ENCODE measurements at regions not wholly inside any gene's neighbourhood (a gene's known extent, or its start where the extent isn't known, plus 50 kb on each side); places are given as distances from the start of the nearest gene placed in this dataset.

DNA sequence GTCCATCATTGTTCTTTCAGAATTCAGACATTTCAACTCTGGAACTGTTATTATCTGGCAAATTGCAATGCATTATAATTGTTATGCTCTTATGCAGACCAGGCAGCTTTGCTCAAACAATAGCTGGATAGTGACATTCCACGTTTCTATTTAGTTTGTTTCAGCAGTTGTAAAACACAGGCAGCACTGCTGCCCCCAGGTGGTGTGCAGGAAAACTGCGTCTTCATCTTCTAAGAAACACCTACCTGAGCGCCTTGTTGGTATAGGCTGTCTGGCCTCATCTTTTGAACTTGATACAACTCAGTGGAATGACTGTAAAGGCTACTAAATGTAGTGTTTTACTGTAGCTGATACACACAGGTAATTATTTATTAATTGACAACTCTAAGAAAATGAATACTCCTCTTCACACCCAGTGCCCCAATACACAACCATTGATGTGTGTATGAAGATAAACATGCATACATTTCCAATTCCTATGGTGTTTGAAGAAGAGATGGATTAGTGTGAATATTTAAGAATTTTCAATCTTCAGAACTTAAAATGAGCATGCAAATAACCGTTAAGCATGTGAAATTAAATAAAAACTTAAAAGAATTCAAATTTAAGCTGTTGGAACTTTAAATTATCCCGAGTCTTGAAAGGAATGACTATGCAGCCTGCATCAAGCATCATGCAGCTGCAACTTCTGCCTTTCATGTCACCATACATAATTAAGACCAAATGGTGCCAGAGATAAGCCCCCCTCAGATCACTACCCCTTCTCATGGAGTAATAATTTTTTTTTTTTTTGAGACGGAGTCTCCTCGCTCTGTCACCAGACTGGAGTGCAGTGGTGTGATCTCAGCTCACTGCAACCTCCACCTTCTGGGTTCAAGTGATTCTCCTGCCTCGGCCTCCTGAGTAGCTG lies 85.6 kb downstream of the CD8B2 start:
- ATAC-seq (ENCODE audit: low FRiP score): no peak
- DNase-seq (ENCODE audit: low spot score): no peak
- TF ChIP-seq, protein P1, sequence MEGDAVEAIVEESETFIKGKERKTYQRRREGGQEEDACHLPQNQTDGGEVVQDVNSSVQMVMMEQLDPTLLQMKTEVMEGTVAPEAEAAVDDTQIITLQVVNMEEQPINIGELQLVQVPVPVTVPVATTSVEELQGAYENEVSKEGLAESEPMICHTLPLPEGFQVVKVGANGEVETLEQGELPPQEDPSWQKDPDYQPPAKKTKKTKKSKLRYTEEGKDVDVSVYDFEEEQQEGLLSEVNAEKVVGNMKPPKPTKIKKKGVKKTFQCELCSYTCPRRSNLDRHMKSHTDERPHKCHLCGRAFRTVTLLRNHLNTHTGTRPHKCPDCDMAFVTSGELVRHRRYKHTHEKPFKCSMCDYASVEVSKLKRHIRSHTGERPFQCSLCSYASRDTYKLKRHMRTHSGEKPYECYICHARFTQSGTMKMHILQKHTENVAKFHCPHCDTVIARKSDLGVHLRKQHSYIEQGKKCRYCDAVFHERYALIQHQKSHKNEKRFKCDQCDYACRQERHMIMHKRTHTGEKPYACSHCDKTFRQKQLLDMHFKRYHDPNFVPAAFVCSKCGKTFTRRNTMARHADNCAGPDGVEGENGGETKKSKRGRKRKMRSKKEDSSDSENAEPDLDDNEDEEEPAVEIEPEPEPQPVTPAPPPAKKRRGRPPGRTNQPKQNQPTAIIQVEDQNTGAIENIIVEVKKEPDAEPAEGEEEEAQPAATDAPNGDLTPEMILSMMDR (IDR thresholded peaks at IDR 0.05): no peak

DNA sequence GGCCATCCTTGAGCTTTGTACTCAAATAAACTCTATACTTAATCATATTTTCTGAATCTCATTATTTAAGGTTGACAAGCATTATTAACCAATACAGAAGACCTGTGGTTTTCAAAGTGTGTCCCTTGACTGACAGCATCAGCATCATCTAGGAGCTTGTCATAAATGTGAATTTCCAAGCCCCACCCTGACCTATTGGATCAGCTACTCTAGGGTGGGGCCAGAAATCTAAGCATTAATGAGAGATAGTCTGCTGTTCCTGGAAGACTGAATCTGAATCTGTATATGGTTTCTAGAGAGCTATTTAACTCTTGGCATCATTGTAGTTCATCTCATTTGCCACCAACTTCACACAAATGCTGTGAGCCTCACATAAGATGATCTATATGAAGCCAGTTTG lies 86.6 kb downstream of the CD8B2 start:
- ATAC-seq (ENCODE audit: low FRiP score) (no peak), DNase-seq (ENCODE audit: low spot score) (no peak)
- TF ChIP-seq, protein P1 (IDR thresholded peaks at IDR 0.05): no peak

DNA sequence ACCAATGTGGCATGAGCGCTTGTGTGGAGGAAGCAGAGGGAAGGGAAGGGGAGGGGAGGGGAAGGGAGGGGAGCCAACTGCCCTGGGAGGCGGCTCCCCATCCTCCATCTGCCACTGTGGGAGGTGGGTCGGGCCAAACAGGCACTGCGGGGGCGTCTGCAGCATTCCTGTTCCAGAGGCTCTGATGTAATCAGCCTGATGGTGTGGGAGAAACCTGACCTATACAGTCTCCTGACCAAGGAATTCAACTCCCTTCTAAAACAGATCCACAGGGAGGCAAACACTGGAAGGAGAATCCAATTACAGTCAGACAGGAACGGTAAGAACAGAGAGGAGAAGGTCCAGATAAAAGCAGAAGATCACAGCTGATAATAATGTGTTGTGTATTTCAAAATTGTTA lies 88.8 kb downstream of the CD8B2 start:
- ATAC-seq (ENCODE audit: low FRiP score): peak; percentile 94
- DNase-seq (ENCODE audit: low spot score): peak; percentile 33
- TF ChIP-seq, protein P1 (IDR thresholded peaks at IDR 0.05): no peak

DNA sequence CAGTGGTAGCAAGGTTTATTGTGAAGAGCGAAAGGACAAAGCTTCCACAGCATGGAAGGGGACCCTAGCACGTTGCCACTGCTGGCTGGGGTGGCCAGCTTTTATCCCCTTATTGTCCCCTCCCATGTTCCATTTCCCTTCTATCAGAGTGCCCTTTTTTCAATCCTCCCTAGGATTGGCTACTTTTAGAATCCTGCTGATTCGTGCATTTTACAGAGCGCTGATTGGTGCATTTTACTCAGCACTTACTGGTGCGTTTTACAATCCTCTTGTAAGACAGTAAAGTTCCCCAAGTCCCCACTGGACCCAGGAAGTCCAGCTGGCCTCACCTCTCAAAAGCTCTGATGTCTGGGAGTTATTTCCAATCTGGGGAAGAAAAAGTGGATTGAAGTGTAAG lies 90.1 kb downstream of the CD8B2 start:
- TF ChIP-seq, protein P1 (IDR thresholded peaks at IDR 0.05): no peak
- no peak for ATAC-seq (ENCODE audit: low FRiP score)
- DNase-seq (ENCODE audit: low spot score): no peak

DNA sequence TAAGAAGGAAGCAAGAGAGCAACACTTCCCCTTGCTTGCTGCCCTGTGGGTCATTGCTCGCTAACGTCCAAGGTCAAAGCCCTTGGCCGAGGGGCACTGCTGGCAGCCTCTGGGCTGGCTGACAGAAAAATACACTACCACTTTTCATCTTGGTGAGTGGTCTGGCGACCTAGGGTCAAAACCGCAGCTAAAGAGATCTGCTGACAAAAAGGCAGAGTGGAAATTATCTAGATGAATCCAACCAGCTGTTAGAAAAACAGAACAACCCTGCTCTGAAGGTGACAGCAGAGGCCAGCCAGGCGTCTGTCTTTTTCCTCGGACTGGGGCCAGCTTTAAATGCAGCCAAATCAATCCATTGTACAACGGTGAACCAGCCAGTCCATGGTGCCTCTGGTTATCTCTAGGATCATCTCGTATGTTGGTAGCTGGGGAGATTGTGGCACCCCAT lies 92.6 kb downstream of the CD8B2 start:
- DNase-seq (ENCODE audit: low spot score): no peak
- TF ChIP-seq, protein P1 (IDR thresholded peaks at IDR 0.05): no peak
- ATAC-seq (ENCODE audit: low FRiP score): no peak

DNA sequence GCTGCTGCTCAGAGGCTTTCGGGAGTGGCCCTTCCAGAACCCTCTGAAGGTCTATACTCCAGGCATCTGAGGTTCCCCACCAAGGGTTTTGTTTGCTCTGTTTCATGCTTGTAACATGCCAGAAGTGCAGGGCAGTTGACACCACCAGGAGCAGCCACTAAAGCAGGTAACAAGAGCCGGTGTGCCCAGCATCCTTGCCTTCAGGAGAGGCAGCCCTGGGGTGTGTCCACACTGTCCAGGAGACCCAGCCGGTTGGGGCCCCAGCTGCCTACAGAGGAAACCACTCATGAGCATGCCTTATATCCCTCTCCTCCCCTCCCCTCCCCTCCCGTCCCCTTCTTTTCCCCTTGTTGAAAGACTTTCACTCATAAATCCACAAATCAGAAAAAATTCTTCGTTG lies 93.1 kb downstream of the CD8B2 start:
- TF ChIP-seq, protein P1 (IDR thresholded peaks at IDR 0.05): no peak
- DNase-seq (ENCODE audit: low spot score) (no peak), ATAC-seq (ENCODE audit: low FRiP score) (no peak)

DNA sequence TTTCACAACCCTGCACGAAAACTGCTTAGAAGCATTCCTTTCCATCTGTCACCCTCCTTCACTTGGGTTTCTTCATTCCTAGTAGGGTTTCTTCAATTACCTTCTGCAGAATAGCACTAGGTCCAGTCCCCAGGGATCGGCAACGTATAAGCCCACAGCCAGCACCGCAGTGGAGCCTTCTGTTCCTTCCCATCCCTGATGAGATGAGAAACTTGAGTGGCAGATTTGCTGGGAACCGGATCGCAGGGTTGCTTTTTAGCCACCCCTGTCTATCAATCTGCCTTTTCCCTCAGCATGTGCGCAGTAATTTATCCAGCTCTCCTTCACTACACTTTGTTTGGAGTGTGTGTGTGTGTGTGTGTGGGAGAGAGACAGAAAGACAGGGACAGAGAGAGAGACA lies 94.2 kb downstream of the CD8B2 start:
- ATAC-seq (ENCODE audit: low FRiP score) (no peak), DNase-seq (ENCODE audit: low spot score) (no peak)
- TF ChIP-seq, protein P1 (IDR thresholded peaks at IDR 0.05): no peak
